ENCODE measurements at regions not wholly inside any gene's neighbourhood (a gene's known extent, or its start where the extent isn't known, plus 50 kb on each side); places are given as distances from the start of the nearest gene placed in this dataset.

- H3K4me1 Mint-ChIP-seq, result peaks cover 16% of the 10 kb centered on the region
- TF ChIP-seq, protein P1, sequence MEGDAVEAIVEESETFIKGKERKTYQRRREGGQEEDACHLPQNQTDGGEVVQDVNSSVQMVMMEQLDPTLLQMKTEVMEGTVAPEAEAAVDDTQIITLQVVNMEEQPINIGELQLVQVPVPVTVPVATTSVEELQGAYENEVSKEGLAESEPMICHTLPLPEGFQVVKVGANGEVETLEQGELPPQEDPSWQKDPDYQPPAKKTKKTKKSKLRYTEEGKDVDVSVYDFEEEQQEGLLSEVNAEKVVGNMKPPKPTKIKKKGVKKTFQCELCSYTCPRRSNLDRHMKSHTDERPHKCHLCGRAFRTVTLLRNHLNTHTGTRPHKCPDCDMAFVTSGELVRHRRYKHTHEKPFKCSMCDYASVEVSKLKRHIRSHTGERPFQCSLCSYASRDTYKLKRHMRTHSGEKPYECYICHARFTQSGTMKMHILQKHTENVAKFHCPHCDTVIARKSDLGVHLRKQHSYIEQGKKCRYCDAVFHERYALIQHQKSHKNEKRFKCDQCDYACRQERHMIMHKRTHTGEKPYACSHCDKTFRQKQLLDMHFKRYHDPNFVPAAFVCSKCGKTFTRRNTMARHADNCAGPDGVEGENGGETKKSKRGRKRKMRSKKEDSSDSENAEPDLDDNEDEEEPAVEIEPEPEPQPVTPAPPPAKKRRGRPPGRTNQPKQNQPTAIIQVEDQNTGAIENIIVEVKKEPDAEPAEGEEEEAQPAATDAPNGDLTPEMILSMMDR (IDR thresholded peaks at IDR 0.05; ENCODE audit: unreplicated experiment), result no peak
- no peaks in the 10 kb centered on the region for H3K36me3 Mint-ChIP-seq
- H3K4me3 Mint-ChIP-seq, result no peak overlapping the region
- H3K27ac Mint-ChIP-seq, result no peak overlapping the region
- no peaks in the 10 kb centered on the region for H3K27me3 Mint-ChIP-seq (ENCODE audit: low read depth)
- H3K9me3 Mint-ChIP-seq, result peaks cover 12% of the 10 kb centered on the region
- DNase-seq (ENCODE audit: low spot score in 2 of 2, unreplicated experiment in 2 of 2), result no peak
Observed at GRCh38 chr16:66083171-66083570, 283.3 kb upstream of the CDH5 start.

- TF ChIP-seq, protein P1 (IDR thresholded peaks at IDR 0.05; ENCODE audit: unreplicated experiment), result no peak
- DNase-seq (ENCODE audit: low spot score in 2 of 2, unreplicated experiment in 2 of 2), result no peak
- Mint-ChIP-seq H3K4me1 (peaks cover 20% of the 10 kb centered on the region), H3K9me3 (peaks cover 12% of the 10 kb centered on the region), H3K27ac (no peak overlapping the region), H3K36me3 (no peaks in the 10 kb centered on the region), H3K4me3 (no peak overlapping the region), H3K27me3 (ENCODE audit: low read depth) (no peaks in the 10 kb centered on the region)
Observed at GRCh38 chr16:66082424-66082823, 284.1 kb upstream of the CDH5 start.

DNA sequence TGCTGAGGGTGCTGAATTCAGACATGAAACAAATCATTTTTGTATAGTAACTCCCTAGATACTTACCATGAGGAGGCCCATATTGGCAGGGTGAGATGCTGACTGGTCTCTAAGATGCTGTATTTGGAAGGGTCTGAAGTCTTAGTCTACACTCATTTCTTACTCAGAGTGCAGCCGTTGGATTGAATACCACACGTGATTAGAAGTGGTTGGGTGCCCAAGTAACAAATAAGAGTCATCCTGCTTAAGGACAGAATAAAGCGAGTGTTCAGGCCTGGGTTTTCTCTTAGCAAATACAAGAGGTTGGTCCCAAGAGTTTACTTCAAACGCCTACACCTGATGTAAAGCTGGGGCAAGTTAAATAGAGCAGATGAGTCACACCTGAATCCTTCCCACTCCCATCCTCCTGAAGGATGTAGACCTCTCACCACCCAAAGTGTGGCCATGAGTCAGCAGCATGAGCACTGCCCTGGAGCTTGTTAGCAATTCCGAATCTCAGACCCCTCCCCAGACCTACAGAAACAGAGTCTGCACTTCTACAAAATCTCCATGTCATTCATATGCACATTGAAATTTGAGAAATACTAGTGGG, 284.6 kb upstream of the CDH5 start:
- H3K27ac Mint-ChIP-seq, result no peak overlapping the region

GRCh38 chr16:66079671-66080334, 286.7 kb upstream of the CDH5 start:
- H3K4me1 Mint-ChIP-seq, result peaks cover 20% of the 10 kb centered on the region
- H3K9me3 Mint-ChIP-seq, result peaks cover 14% of the 10 kb centered on the region
- H3K27ac Mint-ChIP-seq, result no peak overlapping the region
- no peaks in the 10 kb centered on the region for H3K36me3 Mint-ChIP-seq
- no peak overlapping the region for H3K4me3 Mint-ChIP-seq
- H3K27me3 Mint-ChIP-seq (ENCODE audit: low read depth), result no peaks in the 10 kb centered on the region
- DNase-seq (ENCODE audit: low spot score in 2 of 2, unreplicated experiment in 2 of 2), result no peak
- TF ChIP-seq, protein P1 (IDR thresholded peaks at IDR 0.05; ENCODE audit: unreplicated experiment), result no peak

More for the DNA sequence above, 284.6 kb upstream of the CDH5 start:
- Mint-ChIP-seq H3K36me3 (no peaks in the 10 kb centered on the region), H3K4me1 (peaks cover 20% of the 10 kb centered on the region), H3K4me3 (no peak overlapping the region), H3K27me3 (ENCODE audit: low read depth) (no peaks in the 10 kb centered on the region), H3K9me3 (peaks cover 14% of the 10 kb centered on the region)
- TF ChIP-seq, protein P1 (IDR thresholded peaks at IDR 0.05; ENCODE audit: unreplicated experiment), result no peak
- DNase-seq (ENCODE audit: low spot score in 2 of 2, unreplicated experiment in 2 of 2), result no peak

DNA sequence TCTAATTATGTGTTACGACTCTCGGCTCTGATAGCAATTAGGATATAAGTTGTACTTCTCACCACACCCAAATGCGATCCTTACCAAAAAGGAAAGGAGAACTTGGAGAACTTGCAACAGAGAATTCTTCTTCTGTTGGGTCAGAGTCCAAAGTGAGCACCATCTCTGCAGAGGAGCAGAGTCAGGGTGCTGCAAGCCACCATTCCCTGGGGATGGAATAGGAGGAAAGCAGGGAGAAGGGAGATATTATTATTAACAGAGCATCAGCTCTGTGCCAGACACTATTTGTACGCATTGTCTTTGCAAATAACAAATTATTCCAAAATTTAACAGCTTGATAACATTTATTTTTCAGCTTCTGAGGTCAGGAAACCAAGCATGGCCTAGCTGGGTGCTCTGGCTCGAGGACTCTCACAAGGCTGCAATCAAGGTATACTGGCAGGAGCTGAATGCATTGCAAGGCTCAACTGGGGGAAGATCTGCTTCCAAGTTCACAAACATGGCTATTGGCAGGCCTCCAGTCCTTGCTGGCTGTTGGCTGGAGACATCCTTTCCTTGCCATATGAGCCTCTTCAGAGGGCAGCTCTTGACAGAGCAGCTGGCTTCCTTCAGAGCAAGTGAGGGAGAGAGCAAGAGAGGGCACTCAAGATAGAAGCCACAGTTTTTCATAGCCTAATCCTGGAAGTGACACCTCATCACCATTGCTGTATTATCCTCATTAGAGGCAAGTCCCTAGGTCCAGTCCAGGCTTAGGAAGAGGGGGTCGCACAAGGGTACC, 296.2 kb upstream of the CDH5 start:
- no peak overlapping the region for H3K4me3 Mint-ChIP-seq
- peaks cover 7% of the 10 kb centered on the region for H3K27me3 Mint-ChIP-seq (ENCODE audit: low read depth)
- DNase-seq (ENCODE audit: low spot score in 2 of 2, unreplicated experiment in 2 of 2), result no peak
- H3K4me1 Mint-ChIP-seq, result peaks cover 11% of the 10 kb centered on the region
- H3K9me3 Mint-ChIP-seq, result peaks cover 8% of the 10 kb centered on the region
- peak overlapping the region; percentile 23 for H3K27ac Mint-ChIP-seq
- TF ChIP-seq, protein P1 (IDR thresholded peaks at IDR 0.05; ENCODE audit: unreplicated experiment), result no peak
- no peaks in the 10 kb centered on the region for H3K36me3 Mint-ChIP-seq

All from mesothelial cell of epicardium (in vitro differentiated cells).